Esophagus muscularis mucosa (tissue), 4 donors: ENCODE measurements at regions not wholly inside any gene's neighbourhood (a gene's known extent, or its start where the extent isn't known, plus 50 kb on each side); places are given as distances from the start of the nearest gene placed in this dataset.

Source experiments
- DNase-seq: peaks from one replicate; pipeline ENCODE4 v3.0.0-alpha.2; 2017; ENCODE audit errors: extremely low spot score
- H3K27ac ChIP-seq, 4 donors: fragments of 200-600 bp; sonication (generic); replicated peaks in 1 of 4; 1 replicate in 3 of 4; 2 replicates in 1 of 4; pipeline ENCODE4 v1.5.1; 2016 to 2019; ENCODE audit warnings: mild to moderate bottlenecking in 1 of 4
- H3K27me3 ChIP-seq, 4 donors: fragments of 200-600 bp; sonication (generic); one replicate each; pipeline versions ENCODE4 v1.5.1 to v1.6.0; 2016 to 2019
- H3K36me3 ChIP-seq, 4 donors: fragments of 200-600 bp; sonication (generic); one replicate each; pipeline ENCODE4 v1.5.1; 2016 to 2019
- H3K4me1 ChIP-seq, 4 donors: fragments of 200-600 bp; sonication (generic); one replicate each; pipeline ENCODE4 v1.5.1; 2016 to 2019
- H3K4me3 ChIP-seq, 4 donors: fragments of 200-600 bp; sonication (generic); 1 replicate in 2 of 4; 2 replicates in 2 of 4; pipeline ENCODE4 v1.5.1; 2016 to 2019; ENCODE audit warnings: mild to moderate bottlenecking in 4 of 4, moderate library complexity in 1 of 4
- H3K9me3 ChIP-seq, 4 donors: fragments of 200-600 bp; sonication (generic); 1 replicate in 3 of 4; 2 replicates in 1 of 4; pipeline ENCODE4 v1.5.1; 2016 to 2019
- EP300 ChIP-seq: sonication (generic); formaldehyde crosslinking; IDR thresholded peaks from one replicate; pipeline ENCODE4 v1.6.1; 2017; ENCODE audit warnings: antibody characterized with exemption
- POLR2A ChIP-seq: fragments of 450-650 bp; IDR thresholded peaks from one replicate; pipeline ENCODE4 v1.6.1; 2017; ENCODE audit warnings: antibody characterized with exemption, moderate library complexity, mild to moderate bottlenecking, low read depth
- POLR2AphosphoS5 ChIP-seq, 2 donors: sonication (generic); formaldehyde crosslinking; IDR thresholded peaks; one replicate each; pipeline ENCODE4 v1.6.1; 2017; ENCODE audit warnings: antibody characterized with exemption in 2 of 2
- WGBS: methylation state at CpG from one replicate; pipeline ENCODE4 v1.1.5; 2018; 5-methylcytosine and 5-hydroxymethylcytosine counted together
- intact Hi-C: fragments of 100-400 bp; cut with DNase I; formaldehyde crosslinking; loops from one replicate; pipeline ENCODE4 v1.15.1; 2023
- TF ChIP-seq, protein P1 (sequence below), 3 experiments: fragments of 200-600 bp in 2 of 3; fragments of 450-650 bp in 1 of 3; sonication (generic) in 2 of 3; IDR thresholded peaks; one replicate each; pipeline ENCODE4 v1.5.1; 2017 to 2019; ENCODE audit warnings: antibody characterized with exemption in 3 of 3, mild to moderate bottlenecking in 2 of 3, moderate library complexity in 1 of 3

DNA sequence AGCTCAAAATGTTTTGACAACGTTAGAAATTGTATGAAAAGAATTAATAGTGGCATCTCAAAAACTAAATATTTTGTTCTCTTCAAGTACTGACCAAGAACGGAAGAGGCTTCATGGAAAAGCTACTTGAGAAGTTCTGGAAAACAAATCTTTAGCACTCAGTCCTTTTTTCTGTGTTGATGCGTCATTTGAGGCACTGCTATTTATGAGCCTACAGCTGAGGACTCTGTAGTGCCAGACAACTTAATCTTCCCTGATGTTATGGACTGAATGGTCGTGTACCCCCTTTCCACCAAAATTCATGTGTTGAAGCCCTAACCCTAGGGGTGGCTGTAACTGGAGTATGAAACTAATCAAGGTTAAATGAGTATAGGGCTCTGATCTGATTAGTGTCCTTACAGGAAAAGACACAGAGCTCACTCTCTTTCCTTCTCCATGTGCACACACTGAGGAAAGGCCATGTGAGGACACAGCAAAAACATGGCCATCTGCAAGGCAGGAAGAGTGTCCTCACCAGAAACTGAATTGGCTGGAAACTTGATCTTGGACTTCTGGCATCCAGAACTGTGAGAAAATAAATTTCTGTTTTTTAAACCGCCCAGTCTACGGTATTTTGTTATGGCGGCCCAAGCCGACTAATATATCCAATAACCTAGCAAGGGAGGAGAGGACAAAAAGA is 337.0 kb upstream of the CLEC14A start:
- H3K27ac ChIP-seq: peak overlapping the region in 1 of 4 donors; percentile 5
- intact Hi-C loops: no loop called here
- H3K4me3 ChIP-seq: no peak overlapping the region
- no peak for TF ChIP-seq POLR2A
- TF ChIP-seq POLR2AphosphoS5 (IDR thresholded peaks at IDR 0.05): no peak
- TF ChIP-seq, protein P1, sequence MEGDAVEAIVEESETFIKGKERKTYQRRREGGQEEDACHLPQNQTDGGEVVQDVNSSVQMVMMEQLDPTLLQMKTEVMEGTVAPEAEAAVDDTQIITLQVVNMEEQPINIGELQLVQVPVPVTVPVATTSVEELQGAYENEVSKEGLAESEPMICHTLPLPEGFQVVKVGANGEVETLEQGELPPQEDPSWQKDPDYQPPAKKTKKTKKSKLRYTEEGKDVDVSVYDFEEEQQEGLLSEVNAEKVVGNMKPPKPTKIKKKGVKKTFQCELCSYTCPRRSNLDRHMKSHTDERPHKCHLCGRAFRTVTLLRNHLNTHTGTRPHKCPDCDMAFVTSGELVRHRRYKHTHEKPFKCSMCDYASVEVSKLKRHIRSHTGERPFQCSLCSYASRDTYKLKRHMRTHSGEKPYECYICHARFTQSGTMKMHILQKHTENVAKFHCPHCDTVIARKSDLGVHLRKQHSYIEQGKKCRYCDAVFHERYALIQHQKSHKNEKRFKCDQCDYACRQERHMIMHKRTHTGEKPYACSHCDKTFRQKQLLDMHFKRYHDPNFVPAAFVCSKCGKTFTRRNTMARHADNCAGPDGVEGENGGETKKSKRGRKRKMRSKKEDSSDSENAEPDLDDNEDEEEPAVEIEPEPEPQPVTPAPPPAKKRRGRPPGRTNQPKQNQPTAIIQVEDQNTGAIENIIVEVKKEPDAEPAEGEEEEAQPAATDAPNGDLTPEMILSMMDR (IDR thresholded peaks at IDR 0.05): no peak
- no peak for TF ChIP-seq EP300
- no peaks in the 10 kb centered on the region for H3K9me3 ChIP-seq
- H3K27me3 ChIP-seq: no peaks in the 10 kb centered on the region
- no peaks in the 10 kb centered on the region for H3K36me3 ChIP-seq
- DNase-seq: no peak
- peaks cover 0 to 4% (median 0%) of the 10 kb centered on the region in 4 donors for H3K4me1 ChIP-seq
- 62% methylated on average over 8 of the region's 8 CpGs for WGBS

DNA sequence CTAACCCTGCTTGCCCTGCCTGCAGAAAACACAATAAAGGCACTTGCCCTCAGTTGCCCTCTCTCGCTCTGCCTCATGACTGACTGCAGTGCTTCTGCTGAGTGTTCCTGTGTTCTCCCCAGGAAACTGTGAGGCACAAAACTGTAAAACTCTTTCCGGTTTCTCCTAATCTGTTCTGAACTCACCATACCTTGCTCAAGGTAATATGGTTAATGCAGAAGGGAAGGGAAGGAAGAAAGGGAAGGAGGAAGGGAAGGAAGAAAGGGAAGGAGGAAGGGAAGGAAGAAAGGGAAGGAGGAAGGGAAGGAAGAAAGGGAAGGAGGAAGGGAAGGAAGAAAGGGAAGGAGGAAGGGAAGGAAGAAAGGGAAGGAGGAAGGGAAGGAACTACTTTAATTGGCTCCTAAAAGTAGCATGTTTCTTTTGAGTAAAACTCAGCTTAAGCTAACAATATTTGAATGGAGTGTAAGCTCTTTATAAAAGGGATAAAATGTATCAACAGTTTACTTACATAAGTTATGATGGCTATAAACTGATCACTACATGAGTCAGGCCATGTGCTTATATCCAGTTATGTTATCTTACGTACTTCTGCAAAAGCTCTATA is 334.0 kb upstream of the CLEC14A start:
- Histone ChIP-seq H3K9me3 (peaks cover 0 to 5% (median 0%) of the 10 kb centered on the region in 4 donors), H3K27me3 (no peaks in the 10 kb centered on the region), H3K4me1 (peaks cover 0 to 4% (median 0%) of the 10 kb centered on the region in 4 donors), H3K27ac (no peak overlapping the region), H3K4me3 (no peak overlapping the region), H3K36me3 (no peaks in the 10 kb centered on the region)
- intact Hi-C loops: no loop called here
- DNase-seq: no peak
- TF ChIP-seq POLR2A: no peak
- 87% methylated on average over 3 of the region's 3 CpGs for WGBS

DNA sequence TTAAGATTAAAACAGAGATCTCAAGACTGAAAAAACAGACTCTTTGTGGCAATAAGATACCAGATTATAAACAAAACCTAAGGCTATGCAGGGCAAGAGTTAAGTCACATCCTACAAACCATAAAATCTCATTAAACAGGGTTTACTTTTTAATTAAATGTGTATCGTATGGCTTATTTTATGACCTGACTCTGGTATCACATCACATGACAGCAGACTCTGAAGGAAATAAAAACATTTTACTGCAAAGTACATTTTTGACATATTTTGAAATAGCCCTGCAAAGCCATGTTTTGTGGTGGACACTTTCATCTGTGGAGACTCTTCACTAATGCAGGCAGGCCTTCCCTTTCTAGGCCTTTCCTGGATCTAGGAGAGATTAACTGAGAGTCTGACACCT is 327.6 kb upstream of the CLEC14A start:
- Histone ChIP-seq H3K36me3 (no peaks in the 10 kb centered on the region), H3K4me3 (no peak overlapping the region), H3K27me3 (no peaks in the 10 kb centered on the region), H3K27ac (no peak overlapping the region), H3K4me1 (no peaks in the 10 kb centered on the region), H3K9me3 (peaks cover 0 to 5% (median 0%) of the 10 kb centered on the region in 4 donors)
- WGBS: 100% methylated on average over 1 of the region's 1 CpG
- intact Hi-C loops: no loop called here
- TF ChIP-seq POLR2AphosphoS5 (IDR thresholded peaks at IDR 0.05) (no peak), EP300 (no peak), POLR2A (no peak)
- TF ChIP-seq, protein P1 (IDR thresholded peaks at IDR 0.05): no peak
- no peak for DNase-seq

DNA sequence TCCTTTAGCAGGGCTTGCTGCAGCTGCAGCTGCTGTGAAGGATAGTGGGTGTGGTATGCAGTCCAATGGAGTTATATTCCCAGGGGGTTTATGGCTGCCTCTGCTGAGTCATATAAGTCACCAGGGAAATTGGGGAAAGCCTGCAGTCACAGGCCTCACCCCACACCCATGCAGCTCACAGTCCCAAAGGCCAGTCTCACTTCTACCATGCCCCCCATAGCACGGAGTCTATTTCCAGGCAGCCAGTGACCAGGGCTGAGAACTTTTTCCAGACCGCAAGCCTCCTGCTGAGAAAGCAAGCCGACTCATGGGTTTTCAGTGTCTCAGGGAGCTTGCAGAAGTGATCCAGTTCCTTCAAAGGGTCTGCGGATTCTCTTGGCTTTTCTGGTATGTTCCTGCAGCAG is 322.4 kb upstream of the CLEC14A start:
- Histone ChIP-seq H3K27me3 (no peaks in the 10 kb centered on the region), H3K4me3 (no peak overlapping the region), H3K36me3 (no peaks in the 10 kb centered on the region), H3K27ac (no peak overlapping the region), H3K4me1 (no peaks in the 10 kb centered on the region), H3K9me3 (peaks cover 0 to 4% (median 0%) of the 10 kb centered on the region in 4 donors)
- no peak for DNase-seq
- TF ChIP-seq, protein P1 (IDR thresholded peaks at IDR 0.05): no peak
- TF ChIP-seq POLR2A: no peak
- no peak for TF ChIP-seq EP300
- no peak for TF ChIP-seq POLR2AphosphoS5 (IDR thresholded peaks at IDR 0.05)
- intact Hi-C loops: no loop called here
- WGBS: 86% methylated on average over 4 of the region's 4 CpGs

DNA sequence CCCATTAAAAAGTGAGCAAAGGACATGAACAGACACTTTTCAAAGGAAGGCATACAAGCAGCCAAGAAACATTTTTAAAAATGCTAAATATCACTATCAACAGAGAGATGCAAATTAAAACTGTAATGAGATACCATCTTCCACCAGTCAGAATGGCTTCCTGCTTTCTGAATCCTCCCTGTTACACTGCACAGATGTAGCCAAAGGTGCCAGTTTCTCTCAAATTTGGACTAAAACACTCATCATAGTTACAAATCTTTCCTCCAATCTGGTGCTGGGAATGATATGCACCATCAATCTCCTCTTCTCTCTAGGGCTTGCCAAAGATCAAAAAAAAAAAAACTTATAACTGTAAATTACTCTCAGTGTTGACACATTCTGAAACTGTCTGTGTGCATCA is 311.8 kb upstream of the CLEC14A start:
- Histone ChIP-seq H3K27ac (no peak overlapping the region), H3K9me3 (peaks cover 0 to 24% (median 10%) of the 10 kb centered on the region in 4 donors), H3K27me3 (no peaks in the 10 kb centered on the region), H3K4me1 (no peaks in the 10 kb centered on the region), H3K36me3 (no peaks in the 10 kb centered on the region), H3K4me3 (no peak overlapping the region)
- DNase-seq: no peak
- intact Hi-C loops: no loop called here
- no peak for TF ChIP-seq EP300
- TF ChIP-seq, protein P1 (IDR thresholded peaks at IDR 0.05): no peak
- TF ChIP-seq POLR2A: no peak
- TF ChIP-seq POLR2AphosphoS5 (IDR thresholded peaks at IDR 0.05): no peak
